KMS-11 (cell line): ENCODE measurements at regions not wholly inside any gene's neighbourhood (a gene's known extent, or its start where the extent isn't known, plus 50 kb on each side); places are given as distances from the start of the nearest gene placed in this dataset.

Source experiments
- H2AFZ ChIP-seq: fragments of 200-600 bp; sonication (generic); 2 replicates; pipeline ENCODE4 v1.6.1; 2016; ENCODE audit warnings: antibody characterized with exemption, mixed run types, low read depth
- H3K27ac ChIP-seq: fragments of 200-600 bp; sonication (generic); 2 replicates; pipeline ENCODE4 v1.6.1; 2016; ENCODE audit warnings: mild to moderate bottlenecking, mixed run types
- H3K27me3 ChIP-seq: fragments of 200-600 bp; sonication (generic); 2 replicates; pipeline ENCODE4 v1.6.1; 2017; ENCODE audit warnings: mild to moderate bottlenecking, low read depth, mixed run types, moderate library complexity; ENCODE audit not compliant: insufficient read depth
- H3K36me3 ChIP-seq: fragments of 200-600 bp; sonication (generic); 2 replicates; pipeline ENCODE4 v1.6.1; 2017; ENCODE audit warnings: mild to moderate bottlenecking, mixed run types; ENCODE audit not compliant: insufficient read depth
- H3K4me1 ChIP-seq: fragments of 200-600 bp; sonication (generic); 2 replicates; pipeline ENCODE4 v1.6.1; 2016; ENCODE audit warnings: mild to moderate bottlenecking, low read depth, mixed run types; ENCODE audit not compliant: poor library complexity, severe bottlenecking
- H3K4me2 ChIP-seq: fragments of 200-600 bp; sonication (generic); 2 replicates; pipeline ENCODE4 v1.7.0; 2016; ENCODE audit warnings: mild to moderate bottlenecking, mixed run types
- H3K4me3 ChIP-seq: fragments of 200-600 bp; sonication (generic); IDR thresholded peaks from 2 replicates; pipeline ENCODE4 v1.6.1; 2017; ENCODE audit warnings: low read depth, low read length, mixed read lengths; ENCODE audit not compliant: insufficient read depth
- H3K79me2 ChIP-seq: fragments of 200-600 bp; sonication (generic); 2 replicates; pipeline ENCODE4 v1.6.1; 2016; ENCODE audit warnings: low read depth, mixed run types; ENCODE audit not compliant: insufficient read depth
- H3K9ac ChIP-seq: fragments of 200-600 bp; sonication (generic); 2 replicates; pipeline ENCODE4 v1.6.1; 2016; ENCODE audit warnings: mild to moderate bottlenecking, mixed run types
- H4K20me1 ChIP-seq: fragments of 200-600 bp; sonication (generic); 2 replicates; pipeline ENCODE4 v1.6.1; 2016; ENCODE audit warnings: mild to moderate bottlenecking, mixed run types; ENCODE audit not compliant: insufficient read depth
- CTCF ChIP-seq: fragments of 200-600 bp; sonication (generic); conservative IDR thresholded peaks from 2 replicates; pipeline ENCODE4 v1.6.1; 2017; ENCODE audit warnings: low read depth, mild to moderate bottlenecking, antibody characterized with exemption, low read length, moderate library complexity, mixed read lengths

DNA sequence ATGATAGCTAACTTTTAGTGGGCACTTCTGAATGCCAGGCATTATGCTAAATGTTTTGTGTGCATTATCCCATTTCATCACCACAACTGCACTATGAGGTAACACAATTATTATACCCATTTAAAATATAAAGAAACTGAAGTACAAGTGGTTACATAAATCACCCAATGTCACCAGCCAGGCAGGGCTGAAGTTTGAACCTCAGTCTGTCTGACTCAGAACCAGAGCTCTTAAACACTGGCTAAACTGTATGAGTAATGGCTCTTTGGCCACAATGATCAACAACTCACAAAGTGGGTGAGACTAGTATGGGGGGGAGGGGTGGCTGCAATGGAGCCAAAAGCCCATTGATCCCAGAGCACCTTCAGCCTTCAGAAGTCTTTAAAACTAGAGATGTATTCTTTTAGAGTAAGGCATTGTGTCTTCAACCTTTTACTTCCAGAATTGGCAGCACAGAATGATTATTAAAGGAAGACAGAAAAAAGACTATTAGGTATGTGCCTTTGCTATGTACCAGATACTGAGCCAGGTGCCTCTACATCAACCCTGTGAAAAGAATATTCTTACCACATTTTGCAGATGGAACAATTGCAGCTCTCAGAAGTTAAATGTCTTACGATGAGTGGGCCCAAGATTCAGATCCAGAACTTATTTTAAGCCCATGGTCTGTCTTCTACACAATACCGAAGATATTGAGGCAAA is 166.9 kb downstream of the UACA start:
- H3K27me3 ChIP-seq: no peaks in the 10 kb centered on the region
- no peak overlapping the region for H3K27ac ChIP-seq
- H4K20me1 ChIP-seq: no peaks in the 10 kb centered on the region
- H3K4me3 ChIP-seq: no peak overlapping the region
- H3K4me1 ChIP-seq: no peaks in the 10 kb centered on the region
- no peaks in the 10 kb centered on the region for H3K79me2 ChIP-seq
- TF ChIP-seq CTCF: no peak
- H3K36me3 ChIP-seq: no peaks in the 10 kb centered on the region
- H3K9ac ChIP-seq: no peak overlapping the region
- H3K4me2 ChIP-seq: no peak overlapping the region
- no peak overlapping the region for H2AFZ ChIP-seq

GRCh38 chr15:70593795-70594194 is 169.6 kb downstream of the UACA start:
- no peak overlapping the region for H3K4me2 ChIP-seq
- no peaks in the 10 kb centered on the region for H4K20me1 ChIP-seq
- H3K27ac ChIP-seq: no peak overlapping the region
- H3K4me3 ChIP-seq: no peak overlapping the region
- H3K4me1 ChIP-seq: no peaks in the 10 kb centered on the region
- no peak overlapping the region for H2AFZ ChIP-seq
- no peak for TF ChIP-seq CTCF
- H3K27me3 ChIP-seq: no peaks in the 10 kb centered on the region
- no peaks in the 10 kb centered on the region for H3K36me3 ChIP-seq
- no peak overlapping the region for H3K9ac ChIP-seq
- H3K79me2 ChIP-seq: no peaks in the 10 kb centered on the region

GRCh38 chr15:70589728-70590127 is 173.6 kb downstream of the UACA start:
- H3K79me2 ChIP-seq: no peaks in the 10 kb centered on the region
- no peak overlapping the region for H3K4me2 ChIP-seq

DNA sequence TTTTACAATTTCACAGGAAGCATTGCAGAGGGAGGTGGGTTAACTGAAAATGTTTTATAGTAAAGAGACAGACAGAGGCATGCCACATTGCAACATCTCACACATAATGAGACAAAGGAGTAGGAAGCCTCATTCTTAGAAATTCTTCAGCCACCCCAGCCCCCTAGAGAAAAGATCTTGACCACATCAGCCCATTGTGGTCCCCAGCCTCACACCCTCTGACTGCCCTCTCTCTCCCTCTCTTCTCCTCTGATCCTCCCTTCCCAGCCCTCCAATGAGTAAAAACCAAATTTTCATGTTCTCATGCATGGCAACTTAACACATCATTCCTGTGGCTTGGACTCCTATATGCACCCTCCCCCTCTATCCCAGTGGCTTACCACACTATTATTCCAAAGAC is 174.1 kb downstream of the UACA start:
- no peak overlapping the region for H3K4me2 ChIP-seq
- H4K20me1 ChIP-seq: no peaks in the 10 kb centered on the region
- no peak overlapping the region for H2AFZ ChIP-seq
- H3K9ac ChIP-seq: no peak overlapping the region
- H3K4me3 ChIP-seq: no peak overlapping the region
- H3K27me3 ChIP-seq: no peaks in the 10 kb centered on the region
- H3K79me2 ChIP-seq: no peaks in the 10 kb centered on the region
- no peaks in the 10 kb centered on the region for H3K4me1 ChIP-seq
- H3K27ac ChIP-seq: no peak overlapping the region
- no peaks in the 10 kb centered on the region for H3K36me3 ChIP-seq
- TF ChIP-seq CTCF: no peak

More at GRCh38 chr15:70589728-70590127, 173.6 kb downstream of the UACA start:
- no peak overlapping the region for H2AFZ ChIP-seq
- H3K4me1 ChIP-seq: no peaks in the 10 kb centered on the region
- H3K4me3 ChIP-seq: no peak overlapping the region
- H3K27me3 ChIP-seq: no peaks in the 10 kb centered on the region
- no peaks in the 10 kb centered on the region for H4K20me1 ChIP-seq
- H3K36me3 ChIP-seq: no peaks in the 10 kb centered on the region
- no peak overlapping the region for H3K9ac ChIP-seq
- H3K27ac ChIP-seq: no peak overlapping the region
- TF ChIP-seq CTCF: no peak
